ENCODE measurements at regions not wholly inside any gene's neighbourhood (a gene's known extent, or its start where the extent isn't known, plus 50 kb on each side); places are given as distances from the start of the nearest gene placed in this dataset.

DNA sequence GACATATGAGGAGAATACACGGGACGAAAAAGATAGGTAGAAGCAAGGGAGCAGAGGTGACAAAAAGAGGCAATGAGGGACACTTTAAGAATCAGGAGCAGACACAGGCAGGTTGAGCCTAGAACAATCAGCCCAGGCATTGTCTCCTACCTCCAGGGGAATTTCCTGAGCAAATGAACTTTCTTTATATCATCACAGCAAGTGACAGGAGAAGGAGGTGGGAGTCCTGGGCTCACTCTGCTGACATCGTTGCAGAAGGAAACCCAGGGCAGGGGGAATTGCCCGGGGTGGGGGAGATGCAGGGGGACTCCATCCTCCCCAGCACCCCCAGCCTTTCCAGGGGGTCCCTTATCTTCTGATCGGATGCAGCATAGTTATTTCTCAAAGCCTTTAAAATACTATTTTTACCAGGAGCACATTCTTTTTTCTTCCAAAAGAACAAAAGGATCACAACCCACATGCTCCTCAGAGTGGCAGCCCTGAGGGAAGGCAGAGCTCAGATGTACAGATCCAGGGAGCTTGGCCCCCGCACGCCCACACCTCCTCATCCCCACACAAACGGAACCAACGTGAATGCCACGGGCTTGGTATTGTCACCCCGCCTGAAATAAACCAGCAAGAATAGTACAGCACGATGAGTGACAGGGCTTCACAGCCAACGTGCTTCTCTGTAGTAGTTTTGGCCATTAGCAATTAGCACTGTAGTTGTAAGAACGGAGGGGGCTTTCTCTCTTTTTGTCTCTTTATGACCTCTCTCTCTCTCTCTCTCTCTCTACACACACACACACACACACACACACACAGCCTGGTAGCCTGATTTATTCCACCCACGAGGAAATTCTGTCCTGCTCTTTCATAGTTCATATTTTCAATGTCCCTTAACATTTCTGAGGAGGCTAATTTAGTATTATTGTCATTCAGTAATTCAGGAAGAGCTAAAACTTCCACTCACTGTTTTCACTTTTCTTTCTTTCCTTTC is 169.5 kb upstream of the UBL3 start:
- in situ Hi-C loops (cut with HindIII; ENCODE audit: low sequenced_read_pairs) = no loop called here

DNA sequence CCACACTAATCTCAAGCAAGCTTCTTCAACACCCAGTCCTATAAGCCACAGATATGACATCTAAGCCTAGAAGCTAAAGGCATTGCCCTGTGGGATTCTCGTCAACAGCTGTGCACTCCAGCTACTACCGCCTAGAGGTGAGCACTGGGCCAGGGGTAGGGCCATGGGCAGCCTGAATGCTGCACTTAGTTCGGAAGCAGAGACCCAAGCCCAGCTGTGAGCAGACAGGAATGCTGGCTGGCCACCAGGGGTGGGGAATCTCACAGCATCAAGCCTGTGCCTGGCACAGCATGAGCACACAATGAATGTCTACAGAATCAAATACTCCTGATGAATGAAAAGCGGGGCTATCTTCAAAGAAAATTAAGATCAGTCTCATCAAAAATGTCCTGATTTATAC is 167.5 kb upstream of the UBL3 start:
- in situ Hi-C loops (cut with HindIII; ENCODE audit: low sequenced_read_pairs) = no loop called here

DNA sequence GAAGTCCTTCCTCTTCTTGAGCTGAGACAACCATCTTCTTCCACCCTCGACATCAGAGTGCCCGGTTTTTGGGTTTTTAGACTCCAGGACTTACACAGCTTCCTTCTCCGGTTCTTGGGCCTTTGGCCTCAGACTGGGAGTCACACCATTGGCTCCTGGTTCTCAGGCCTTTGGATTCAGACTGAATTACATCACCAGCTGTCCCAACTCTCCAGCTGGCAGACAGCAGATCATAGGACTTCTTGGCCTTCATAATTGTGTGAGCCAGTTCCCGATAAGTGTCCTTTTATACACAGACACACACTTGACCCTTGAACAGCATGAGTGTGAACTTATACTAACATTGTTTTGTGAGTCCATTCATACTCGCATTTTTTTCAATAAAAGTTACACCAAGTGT is 166.0 kb upstream of the UBL3 start:
- in situ Hi-C loops (cut with HindIII; ENCODE audit: low sequenced_read_pairs) = no loop called here

DNA sequence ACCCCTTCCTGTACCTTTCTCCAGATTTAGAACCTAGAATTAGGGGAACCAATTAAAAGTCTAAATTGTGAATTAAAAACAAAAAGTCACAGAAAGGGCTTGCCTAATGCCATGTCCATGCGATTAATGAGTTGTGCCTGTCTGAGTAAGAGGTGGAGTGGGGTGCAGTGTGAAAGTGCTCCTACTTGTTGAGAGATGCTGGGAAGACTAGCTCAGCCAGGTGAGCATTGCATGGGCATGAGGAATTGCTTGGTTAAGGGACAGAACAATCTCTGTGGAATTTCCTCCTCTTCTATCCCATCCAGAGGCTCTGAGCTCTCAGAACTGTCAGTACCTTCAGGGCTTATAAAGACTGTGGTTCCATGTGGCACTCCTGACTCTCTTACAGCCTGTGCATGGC is 159.0 kb upstream of the UBL3 start:
- in situ Hi-C loops (cut with HindIII; ENCODE audit: low sequenced_read_pairs) = no loop called here

DNA sequence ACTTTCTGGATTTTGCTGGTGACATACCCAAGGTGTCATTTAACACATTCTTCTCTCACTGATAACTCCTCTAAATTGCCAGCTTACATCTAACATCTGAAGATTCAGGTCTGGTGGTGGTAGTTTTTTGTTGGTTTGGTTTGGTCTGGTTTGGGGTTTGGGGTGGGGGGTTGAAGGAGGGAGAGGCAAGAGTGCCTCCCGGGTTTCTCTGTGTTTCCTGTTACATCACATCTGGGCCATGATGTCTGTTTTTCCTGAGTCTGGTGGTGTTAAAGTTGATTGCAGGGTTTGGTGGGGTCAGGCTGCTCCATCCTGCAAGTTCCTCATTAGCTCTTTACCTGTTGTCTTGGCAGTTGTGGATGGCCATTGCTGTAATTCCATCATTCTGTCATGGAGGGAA is 155.8 kb upstream of the UBL3 start:
- in situ Hi-C loops (cut with HindIII; ENCODE audit: low sequenced_read_pairs) = no loop called here

DNA sequence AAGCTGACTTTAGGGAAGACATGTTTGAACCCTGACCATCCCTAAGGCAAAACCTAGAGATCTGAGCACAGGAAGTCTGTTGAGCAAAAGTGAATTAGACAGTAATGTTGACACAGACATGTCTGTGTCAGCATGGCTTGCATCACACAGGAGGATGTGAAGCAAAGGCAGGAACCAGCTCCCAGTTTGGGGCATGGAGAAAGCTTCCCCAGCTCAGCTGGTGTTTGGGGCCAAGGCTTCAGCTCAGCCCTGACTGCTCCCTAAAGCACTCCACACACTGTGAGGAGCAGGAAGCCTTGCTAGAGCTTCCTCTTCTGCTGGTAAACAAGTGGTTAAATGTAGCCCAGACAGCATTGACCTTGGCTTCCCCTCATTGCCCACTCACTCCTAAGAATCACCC is 153.8 kb upstream of the UBL3 start:
- in situ Hi-C loops (cut with HindIII; ENCODE audit: low sequenced_read_pairs) = no loop called here

DNA sequence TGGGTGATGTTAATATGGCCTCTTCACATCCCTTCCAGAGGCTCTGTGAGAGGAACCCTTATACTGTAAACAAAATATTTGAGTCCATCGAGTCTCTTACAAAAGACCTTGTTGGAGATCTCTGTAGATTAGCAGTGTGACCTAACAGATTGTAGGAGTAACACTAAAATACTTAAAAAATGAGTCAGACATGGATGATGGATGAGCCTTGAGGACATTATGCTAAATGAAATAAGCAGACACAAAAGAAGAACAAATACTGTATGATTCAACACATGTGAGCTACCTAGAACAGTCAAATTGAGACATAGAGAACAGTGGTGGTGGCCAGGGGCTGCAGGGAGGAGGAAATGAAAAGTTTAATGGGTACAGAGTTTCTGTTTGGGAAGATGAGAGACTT is 152.2 kb upstream of the UBL3 start:
- in situ Hi-C loops (cut with HindIII; ENCODE audit: low sequenced_read_pairs) = no loop called here

DNA sequence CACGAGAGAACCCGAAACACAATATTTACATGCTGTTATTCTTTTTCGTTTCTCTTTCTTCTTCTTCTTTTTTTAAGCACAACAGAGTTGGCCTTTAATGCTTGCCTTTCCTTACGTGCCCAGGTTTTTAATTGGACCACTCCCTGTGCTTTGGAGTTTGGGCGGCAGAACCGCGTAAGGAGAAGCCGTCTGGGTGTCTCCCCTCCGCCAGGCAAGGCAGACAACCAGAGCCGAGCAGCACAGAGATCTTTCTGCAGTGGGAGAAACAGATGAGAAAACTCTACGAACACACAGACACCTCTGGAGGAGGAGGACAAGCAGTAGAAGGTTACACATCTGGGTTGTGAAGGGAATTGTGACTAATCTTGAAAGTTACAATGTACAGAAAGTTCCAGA is 150.0 kb upstream of the UBL3 start:
- in situ Hi-C loops (cut with HindIII; ENCODE audit: low sequenced_read_pairs) = no loop called here

DNA sequence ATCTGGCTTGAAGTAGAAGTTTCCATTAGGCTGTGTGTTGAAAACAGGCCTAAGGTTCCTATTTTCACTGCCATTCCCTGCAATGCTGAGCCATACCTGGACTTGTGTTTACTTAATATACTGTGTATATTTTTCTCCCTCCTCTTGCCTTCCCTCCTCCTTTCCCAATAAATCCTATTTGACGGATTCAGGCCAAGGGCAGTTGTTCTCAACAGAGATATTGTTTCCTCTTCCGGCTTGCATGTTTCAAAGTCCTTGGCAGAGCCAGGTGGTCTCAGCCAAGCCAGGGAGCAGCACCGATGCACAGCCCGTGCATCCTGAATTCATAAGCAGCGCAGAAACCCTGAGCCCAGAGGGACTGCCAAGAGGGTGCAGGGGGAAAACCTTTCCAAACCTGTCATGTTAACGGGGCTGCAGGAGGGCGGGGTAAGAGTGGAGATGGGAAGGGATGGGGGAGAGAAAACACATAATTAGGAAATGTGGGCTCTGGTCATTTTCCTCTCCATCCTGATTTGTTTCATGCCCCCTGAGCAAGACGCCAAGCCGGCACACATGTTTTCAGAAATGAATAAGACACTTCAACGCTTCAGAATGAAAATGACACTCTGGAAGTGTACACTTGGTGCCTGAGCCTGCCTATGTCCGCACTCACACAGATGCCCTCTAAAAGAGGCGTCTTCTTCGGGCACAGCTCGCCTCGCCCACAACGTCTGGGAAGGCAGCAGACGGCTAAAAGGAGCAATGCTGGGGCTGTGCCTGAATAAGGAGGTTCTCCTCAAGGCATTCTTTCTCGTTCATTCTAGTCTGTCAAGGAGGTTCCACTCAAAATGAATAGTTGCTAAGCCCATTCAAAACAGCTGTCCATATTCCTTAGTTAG is 149.3 kb upstream of the UBL3 start:
- in situ Hi-C loops (cut with HindIII; ENCODE audit: low sequenced_read_pairs) = no loop called here

DNA sequence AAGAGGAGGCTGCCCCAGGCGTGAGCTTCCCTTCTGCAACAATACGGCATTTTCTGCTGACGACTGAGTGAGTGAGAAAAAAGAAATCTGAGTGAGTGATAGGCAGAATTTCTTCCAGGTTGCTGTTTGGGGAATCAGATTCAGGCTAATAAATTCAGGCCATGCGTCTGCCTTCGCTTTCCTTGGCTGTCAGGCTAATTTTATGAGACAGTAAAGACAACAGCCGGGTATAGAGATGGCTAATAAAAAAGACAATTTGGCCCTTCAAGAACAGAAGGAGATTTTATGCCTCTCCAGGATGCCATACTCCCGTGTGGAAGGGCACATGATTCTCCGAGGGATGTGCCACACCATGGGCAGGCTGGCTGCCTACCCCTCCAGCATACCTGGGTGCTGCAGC is 145.9 kb upstream of the UBL3 start:
- in situ Hi-C loops (cut with HindIII; ENCODE audit: low sequenced_read_pairs) = no loop called here

DNA sequence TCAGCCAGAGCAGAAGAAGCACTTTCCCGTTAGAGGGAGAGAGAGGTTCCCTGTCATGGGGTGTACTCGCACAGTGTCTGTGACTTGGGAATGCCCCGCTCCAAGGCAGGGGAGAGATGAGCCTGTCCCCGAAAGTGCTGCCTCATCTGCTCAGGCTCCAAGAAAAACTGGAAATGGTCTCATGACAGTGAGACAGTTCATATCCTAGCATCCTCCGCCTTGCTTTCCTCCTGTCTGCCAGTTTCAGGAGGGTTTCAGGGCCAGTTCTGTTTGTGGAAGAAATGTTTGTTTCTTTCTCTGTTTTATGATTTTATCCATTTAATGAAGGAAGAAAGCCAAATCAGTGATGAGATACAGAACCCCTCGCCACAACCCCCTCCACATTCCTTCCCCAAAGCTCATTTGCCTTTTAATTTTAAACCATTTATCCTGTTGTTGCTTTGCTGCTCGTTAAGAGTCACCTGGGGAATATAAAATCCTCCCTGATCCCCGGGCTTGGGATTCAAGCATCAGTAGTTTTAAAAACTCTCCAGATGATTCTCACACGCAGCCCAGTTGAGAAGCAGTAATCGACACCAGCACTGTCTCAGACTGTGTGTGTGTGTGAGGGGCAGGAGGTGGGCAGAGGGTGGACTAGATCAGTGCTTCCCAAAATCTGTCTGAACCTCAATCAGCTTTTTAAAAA is 144.6 kb upstream of the UBL3 start:
- in situ Hi-C loops (cut with HindIII; ENCODE audit: low sequenced_read_pairs) = no loop called here

DNA sequence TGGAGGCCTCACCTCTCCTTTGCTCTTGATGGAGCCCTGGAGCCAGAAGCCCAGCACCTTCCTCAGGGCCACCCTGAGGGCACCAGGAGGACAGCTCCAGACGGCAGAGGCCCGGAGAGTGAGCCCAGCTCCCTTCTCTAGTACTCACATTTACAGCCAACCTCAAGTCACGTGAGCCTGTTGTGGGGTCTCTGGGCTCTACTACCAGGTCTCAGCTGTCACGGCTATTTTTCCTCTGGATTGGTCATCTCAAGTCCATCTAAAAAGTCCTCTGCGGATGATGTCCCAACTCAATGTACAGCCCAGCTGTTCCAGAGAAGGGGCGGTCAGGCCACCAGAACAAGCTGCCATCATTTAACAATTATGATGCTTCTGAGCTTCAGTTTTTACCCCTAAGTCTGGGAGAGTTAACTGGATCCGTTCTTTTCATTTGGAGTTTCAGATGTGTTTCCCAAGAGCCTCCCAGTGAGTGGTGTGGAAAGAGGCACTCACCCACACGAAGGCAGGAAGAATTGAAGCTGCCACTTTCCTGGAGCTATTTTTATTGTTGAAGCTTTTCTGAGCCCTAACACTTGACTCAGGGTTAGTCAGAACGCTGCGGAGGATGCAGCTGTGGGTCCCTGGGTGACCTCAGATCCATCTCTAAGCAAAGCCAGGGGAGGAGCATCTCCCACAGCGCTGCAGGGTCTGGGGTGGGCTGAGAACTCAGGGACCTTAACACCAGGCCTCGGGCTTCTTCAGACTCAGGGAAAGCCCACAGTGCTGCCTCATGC is 143.5 kb upstream of the UBL3 start:
- in situ Hi-C loops (cut with HindIII; ENCODE audit: low sequenced_read_pairs) = no loop called here

DNA sequence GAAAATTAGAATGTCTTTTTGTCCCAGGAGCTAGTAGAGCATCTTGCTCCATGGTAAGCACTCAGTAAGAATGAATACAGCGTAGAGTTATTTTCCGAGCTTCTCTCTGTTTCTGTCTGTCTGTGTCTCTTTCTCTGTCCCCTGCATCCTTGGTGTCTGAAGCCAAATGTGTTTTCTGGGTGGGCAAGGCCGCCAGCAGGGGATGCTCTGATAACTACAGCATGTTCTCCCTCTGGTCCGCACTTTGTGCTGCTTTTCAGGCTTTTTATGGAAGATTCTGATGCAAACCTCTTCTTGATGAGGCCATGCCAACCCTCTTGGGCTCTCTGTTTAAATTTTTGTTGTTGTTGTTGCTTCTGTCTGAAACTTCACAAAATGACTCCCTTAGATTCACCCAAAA is 142.8 kb upstream of the UBL3 start:
- in situ Hi-C loops (cut with HindIII; ENCODE audit: low sequenced_read_pairs) = no loop called here

DNA sequence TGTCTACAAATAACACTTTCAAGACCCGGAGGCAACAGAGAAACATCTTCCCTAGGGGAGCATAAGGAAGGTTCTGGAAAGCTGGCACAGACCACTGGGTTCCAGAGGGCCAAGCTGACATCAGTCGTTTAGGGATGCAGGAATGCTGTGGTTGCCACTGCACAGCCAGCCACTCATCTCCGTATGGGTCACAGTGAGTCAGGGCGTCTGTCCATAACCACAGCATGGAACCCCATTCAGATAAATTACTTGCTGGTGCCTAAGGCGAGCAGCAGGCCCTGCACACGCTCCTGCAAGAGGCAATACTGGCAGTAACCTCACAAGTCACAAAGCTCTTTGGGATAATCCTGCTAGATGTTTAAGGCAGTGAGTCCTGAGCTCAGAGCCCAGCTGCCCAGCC is 140.9 kb upstream of the UBL3 start:
- in situ Hi-C loops (cut with HindIII; ENCODE audit: low sequenced_read_pairs) = no loop called here

DNA sequence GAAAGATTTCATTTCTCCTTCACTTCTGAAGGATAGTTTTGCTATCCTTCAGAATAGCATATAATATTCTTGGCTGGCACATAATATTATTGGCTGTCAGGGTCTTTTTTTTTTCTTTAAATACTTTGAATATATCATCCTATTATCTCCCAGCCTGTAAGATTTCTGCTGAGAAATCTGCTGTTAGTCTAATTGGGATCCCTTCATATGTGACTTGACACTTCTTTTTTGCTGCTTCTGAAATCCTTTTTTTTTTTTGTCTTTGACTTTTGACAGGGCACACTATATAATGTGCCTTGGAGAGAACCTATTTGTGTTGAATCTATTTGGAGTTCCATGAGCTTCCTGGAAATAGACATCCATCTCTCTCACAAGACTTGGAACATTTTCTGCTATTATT is 136.9 kb upstream of the UBL3 start:
- in situ Hi-C loops (cut with HindIII; ENCODE audit: low sequenced_read_pairs) = no loop called here

DNA sequence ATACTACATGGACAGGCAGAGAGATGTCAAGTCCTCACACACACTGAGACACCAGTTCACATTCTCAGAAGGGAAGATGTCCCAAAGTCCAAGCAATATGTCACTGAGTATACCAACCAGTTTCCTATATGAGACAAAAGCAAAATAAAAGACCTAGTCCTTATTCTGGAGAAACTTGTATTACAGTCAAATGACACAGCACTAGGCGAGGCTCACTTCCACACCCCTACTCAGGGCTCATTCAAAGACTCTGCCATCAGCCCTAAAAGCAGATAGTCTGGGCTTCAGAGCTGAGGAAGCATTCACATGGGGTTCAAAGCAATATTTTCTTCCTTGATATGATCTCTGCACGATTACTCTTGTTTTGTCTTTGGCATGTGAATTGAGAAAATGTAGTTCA is 129.9 kb upstream of the UBL3 start:
- in situ Hi-C loops (cut with HindIII; ENCODE audit: low sequenced_read_pairs) = no loop called here

DNA sequence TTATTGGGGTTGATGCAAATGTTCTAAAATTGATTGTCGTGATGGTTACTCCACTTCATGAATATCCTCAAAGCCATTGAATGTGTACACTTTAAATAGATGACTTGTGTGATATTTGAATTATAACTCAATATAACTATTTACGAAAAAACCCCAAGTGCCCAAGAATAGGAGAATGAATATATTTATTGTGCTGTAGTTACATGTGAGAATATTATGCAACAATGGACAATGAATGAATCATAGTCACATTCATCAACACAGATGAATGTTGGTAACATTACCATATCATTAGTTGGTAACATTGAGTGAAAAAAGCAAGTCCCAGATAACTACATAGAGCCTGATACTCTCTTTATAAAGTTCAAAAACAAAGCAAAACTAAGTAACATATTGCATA is 127.8 kb upstream of the UBL3 start:
- in situ Hi-C loops (cut with HindIII; ENCODE audit: low sequenced_read_pairs) = no loop called here

DNA sequence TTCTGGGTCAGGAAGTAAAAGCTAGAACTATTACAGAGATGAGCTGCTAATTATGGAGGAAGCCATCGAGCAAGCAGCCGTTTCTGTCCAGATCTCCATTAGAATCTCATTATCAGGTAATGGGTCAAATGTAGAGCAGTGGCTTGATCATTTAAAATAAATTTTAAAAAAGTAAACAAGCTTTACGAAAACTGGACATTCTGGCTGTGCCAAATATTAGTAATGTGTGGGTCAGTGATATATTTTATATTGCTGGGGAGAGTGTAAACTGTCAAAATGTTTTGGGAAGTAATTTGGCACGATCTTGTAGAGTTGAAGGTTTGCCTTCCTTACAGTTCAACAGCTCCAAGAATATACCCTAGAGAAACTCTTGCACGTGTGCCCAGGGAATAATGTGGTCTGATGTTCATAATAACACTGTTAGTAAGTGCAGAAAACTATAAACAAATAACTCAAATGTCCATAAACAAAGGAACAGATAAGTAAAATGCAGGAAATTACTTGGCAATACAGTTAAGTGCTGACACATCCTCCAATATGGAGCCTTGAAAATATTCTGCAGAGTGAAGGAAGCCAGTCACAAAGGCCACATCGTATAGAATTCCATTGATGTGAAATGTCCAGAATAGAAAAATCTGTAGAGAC is 127.2 kb upstream of the UBL3 start:
- in situ Hi-C loops (cut with HindIII; ENCODE audit: low sequenced_read_pairs) = no loop called here

DNA sequence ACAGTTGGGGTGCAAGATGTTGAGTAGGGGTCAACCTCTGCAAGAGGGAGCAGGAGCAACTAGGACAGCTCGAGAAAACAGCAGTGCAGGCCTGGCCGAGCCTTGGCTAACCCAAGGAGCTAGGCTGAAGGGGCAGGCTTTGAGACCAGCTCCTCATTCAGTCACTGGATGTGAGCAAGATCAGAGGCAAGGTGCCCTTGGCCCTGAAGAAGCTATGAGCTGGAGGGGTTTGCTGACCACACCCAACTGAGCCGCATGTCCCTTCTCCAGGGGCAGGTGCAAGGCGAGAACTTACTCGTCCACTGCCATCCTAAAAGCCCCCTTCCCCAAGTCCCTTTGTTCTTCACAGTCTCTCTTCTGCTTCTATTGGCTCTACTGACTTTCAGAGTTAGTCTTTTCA is 126.1 kb upstream of the UBL3 start:
- in situ Hi-C loops (cut with HindIII; ENCODE audit: low sequenced_read_pairs) = no loop called here

DNA sequence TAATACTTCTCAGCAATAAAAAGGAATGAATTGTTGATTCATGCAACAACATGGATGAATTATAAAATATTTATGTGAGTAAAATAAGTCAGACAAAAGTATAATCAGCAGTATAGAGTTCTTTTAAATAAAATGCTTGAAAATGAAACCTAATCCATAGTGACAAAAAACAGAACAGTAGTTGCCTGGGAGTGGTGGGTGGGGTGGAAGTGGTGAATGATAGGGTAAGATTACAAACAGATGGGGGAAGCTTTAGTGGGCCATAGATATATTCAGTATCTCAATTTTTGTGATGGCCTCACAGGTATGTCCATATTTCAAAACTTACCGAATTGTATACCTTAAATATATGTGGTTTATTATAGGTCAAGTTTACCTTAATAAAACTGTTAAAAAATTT is 124.9 kb upstream of the UBL3 start:
- in situ Hi-C loops (cut with HindIII; ENCODE audit: low sequenced_read_pairs) = no loop called here
